GM12872 (cell line): ENCODE measurements at regions not wholly inside any gene's neighbourhood (a gene's known extent, or its start where the extent isn't known, plus 50 kb on each side); places are given as distances from the start of the nearest gene placed in this dataset.

Experiments used
- TF ChIP-seq, protein P1 (sequence below): IDR thresholded peaks from 3 replicates; pipeline ENCODE4 v1.5.1; 2011; ENCODE audit warnings: low read depth, mild to moderate bottlenecking, low read length, moderate library complexity; ENCODE audit not compliant: insufficient read depth

- TF ChIP-seq, protein P1, sequence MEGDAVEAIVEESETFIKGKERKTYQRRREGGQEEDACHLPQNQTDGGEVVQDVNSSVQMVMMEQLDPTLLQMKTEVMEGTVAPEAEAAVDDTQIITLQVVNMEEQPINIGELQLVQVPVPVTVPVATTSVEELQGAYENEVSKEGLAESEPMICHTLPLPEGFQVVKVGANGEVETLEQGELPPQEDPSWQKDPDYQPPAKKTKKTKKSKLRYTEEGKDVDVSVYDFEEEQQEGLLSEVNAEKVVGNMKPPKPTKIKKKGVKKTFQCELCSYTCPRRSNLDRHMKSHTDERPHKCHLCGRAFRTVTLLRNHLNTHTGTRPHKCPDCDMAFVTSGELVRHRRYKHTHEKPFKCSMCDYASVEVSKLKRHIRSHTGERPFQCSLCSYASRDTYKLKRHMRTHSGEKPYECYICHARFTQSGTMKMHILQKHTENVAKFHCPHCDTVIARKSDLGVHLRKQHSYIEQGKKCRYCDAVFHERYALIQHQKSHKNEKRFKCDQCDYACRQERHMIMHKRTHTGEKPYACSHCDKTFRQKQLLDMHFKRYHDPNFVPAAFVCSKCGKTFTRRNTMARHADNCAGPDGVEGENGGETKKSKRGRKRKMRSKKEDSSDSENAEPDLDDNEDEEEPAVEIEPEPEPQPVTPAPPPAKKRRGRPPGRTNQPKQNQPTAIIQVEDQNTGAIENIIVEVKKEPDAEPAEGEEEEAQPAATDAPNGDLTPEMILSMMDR, result no peak
Measured at GRCh38 chr6:159493898-159494585, 199.0 kb downstream of the SOD2 start.

GRCh38 chr6:159493231-159493897, 199.7 kb downstream of the SOD2 start:
- TF ChIP-seq, protein P1, result no peak

DNA sequence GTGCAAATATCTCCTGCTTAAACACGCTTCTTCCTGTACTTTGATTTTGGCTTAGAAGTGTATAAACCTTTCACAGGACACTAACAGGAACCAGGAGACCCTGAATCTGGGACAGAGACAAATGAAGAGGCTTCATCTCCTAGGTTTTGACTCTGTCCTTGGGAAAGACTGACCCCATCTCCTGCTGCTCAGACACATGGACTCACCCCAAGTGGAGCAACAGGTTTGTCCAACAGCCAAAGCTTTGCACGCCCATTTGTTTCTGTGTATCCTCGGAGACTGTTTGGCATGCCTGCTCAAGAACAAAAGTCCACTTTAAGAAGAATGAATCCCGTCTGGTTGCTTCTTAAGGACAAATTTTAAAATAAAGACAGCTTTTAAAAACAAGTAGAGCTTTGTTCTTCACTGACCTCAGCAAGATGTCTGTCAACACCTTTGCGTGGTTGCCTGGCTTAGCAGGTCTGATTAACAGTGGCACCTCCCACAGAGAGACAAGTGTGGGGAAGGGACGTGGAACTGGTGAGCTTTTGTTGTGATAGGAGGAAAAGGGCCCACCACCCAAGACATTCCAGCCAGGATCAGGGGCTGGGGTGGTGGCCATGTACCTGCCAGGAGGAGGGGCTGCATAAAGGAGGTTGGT, 202.6 kb downstream of the SOD2 start:
- TF ChIP-seq, protein P1, result no peak

GRCh38 chr6:159487636-159488035, 205.4 kb downstream of the SOD2 start:
- TF ChIP-seq, protein P1, result no peak

GRCh38 chr6:159483259-159483658, 209.8 kb downstream of the SOD2 start:
- TF ChIP-seq, protein P1, result no peak

GRCh38 chr6:159481897-159482296, 211.1 kb downstream of the SOD2 start:
- TF ChIP-seq, protein P1, result no peak

- TF ChIP-seq, protein P1, result no peak
Measured at GRCh38 chr6:159480471-159480870, 212.6 kb downstream of the SOD2 start.
